Gastroesophageal sphincter (tissue), 4 donors: ENCODE measurements at regions not wholly inside any gene's neighbourhood (a gene's known extent, or its start where the extent isn't known, plus 50 kb on each side); places are given as distances from the start of the nearest gene placed in this dataset.

ENCODE experiments used
- ATAC-seq: fragments of 150-250 bp; one replicate; pipeline ENCODE4 v1.9.1; 2016; ENCODE audit warnings: mild to moderate bottlenecking, moderate library complexity
- H3K27ac ChIP-seq, 4 donors: fragments of 200-600 bp; sonication (generic) in 3 of 4; 1 replicate in 3 of 4; 2 replicates in 1 of 4; pipeline ENCODE4 v1.5.1; 2016 to 2019
- H3K27me3 ChIP-seq: fragments of 200-600 bp; sonication (generic); one replicate; pipeline ENCODE4 v1.5.1; 2019
- H3K36me3 ChIP-seq, 2 donors: fragments of 200-600 bp; sonication (generic); one replicate each; pipeline ENCODE4 v1.5.1; 2019; ENCODE audit warnings: control low read depth in 1 of 2
- H3K4me1 ChIP-seq, 3 donors: fragments of 200-600 bp; sonication (generic); 1 replicate in 2 of 3; 2 replicates in 1 of 3; pipeline ENCODE4 v1.5.1; 2016 to 2019; ENCODE audit warnings: control low read depth in 2 of 3
- H3K4me3 ChIP-seq, 2 donors: fragments of 200-600 bp; sonication (generic); one replicate each; pipeline ENCODE4 v1.5.1; 2019; ENCODE audit warnings: mild to moderate bottlenecking in 1 of 2, moderate library complexity in 1 of 2
- H3K9me3 ChIP-seq, 3 donors: fragments of 200-600 bp; sonication (generic); one replicate each; pipeline ENCODE4 v1.5.1; 2017 to 2019; ENCODE audit warnings: control low read depth in 2 of 3
- EP300 ChIP-seq: sonication (generic); formaldehyde crosslinking; IDR thresholded peaks from one replicate; pipeline ENCODE4 v1.6.1; 2017; ENCODE audit warnings: antibody characterized with exemption, mild to moderate bottlenecking
- POLR2A ChIP-seq, 2 donors: fragments of 450-650 bp; IDR thresholded peaks; one replicate each; pipeline ENCODE4 v1.6.1; 2017; ENCODE audit warnings: antibody characterized with exemption in 2 of 2, mild to moderate bottlenecking in 2 of 2, moderate library complexity in 1 of 2
- POLR2AphosphoS5 ChIP-seq: sonication (generic); formaldehyde crosslinking; IDR thresholded peaks from one replicate; pipeline ENCODE4 v1.6.1; 2017; ENCODE audit warnings: antibody characterized with exemption
- WGBS, 2 donors: methylation state at CpG; one replicate each; pipeline ENCODE4 v1.1.5; 2018; ENCODE audit warnings: low coverage in 1 of 2; 5-methylcytosine and 5-hydroxymethylcytosine counted together
- TF ChIP-seq, protein P1 (sequence below), 4 experiments: fragments of 200-600 bp in 2 of 4; fragments of 450-650 bp in 2 of 4; sonication (generic) in 1 of 4; IDR thresholded peaks; one replicate each; pipeline ENCODE4 v1.5.1; 2017 to 2019; ENCODE audit warnings: antibody characterized with exemption in 4 of 4, mild to moderate bottlenecking in 2 of 4, moderate library complexity in 2 of 4

DNA sequence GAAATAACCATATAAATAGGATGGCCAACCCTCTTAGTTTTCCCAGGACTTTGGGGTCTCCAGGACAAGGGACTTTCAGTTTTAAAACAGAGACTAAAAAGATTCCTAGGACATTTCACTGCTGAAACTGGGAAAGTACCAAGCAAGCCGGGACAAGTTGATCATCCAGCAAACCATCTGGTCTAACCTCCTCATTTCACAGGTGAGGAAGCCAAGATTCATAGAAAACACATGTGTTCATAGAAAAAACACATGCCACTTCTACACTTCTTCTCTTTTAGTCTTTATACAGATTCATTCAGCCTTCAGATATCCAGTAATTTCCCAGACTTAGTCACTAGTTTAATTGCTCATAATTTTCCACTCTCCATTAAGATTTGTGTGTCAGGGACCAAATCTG, 165.6 kb upstream of the CCDC54 start:
- no peaks in the 10 kb centered on the region for H3K9me3 ChIP-seq

DNA sequence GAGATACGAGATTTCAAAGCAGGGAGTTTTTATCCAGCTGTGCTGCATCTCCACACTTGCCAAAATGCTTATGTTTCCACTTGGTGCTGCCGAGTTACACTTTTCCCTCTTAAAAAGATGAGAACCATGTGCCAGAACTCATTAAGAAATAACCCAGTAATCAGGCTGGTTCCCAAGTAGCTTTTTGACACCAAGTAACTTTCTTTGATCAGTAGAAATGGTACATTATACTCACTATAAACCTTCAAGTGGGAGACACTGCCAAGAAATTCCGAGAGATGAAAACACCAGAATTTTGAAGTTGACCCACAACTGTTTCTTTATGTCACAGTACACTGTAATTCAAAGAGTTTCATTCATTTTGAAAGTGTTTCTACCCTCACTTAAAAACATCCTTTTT, 164.6 kb upstream of the CCDC54 start:
- WGBS, 2 donors: 8 to 13% methylated on average over 3 of the region's 3 CpGs
- H3K4me3 ChIP-seq: no peak overlapping the region
- H3K4me1 ChIP-seq: peaks cover 3 to 44% (median 7%) of the 10 kb centered on the region in 3 donors
- H3K27me3 ChIP-seq: no peaks in the 10 kb centered on the region
- H3K36me3 ChIP-seq: no peaks in the 10 kb centered on the region
- no peak for TF ChIP-seq POLR2AphosphoS5
- TF ChIP-seq, protein P1, sequence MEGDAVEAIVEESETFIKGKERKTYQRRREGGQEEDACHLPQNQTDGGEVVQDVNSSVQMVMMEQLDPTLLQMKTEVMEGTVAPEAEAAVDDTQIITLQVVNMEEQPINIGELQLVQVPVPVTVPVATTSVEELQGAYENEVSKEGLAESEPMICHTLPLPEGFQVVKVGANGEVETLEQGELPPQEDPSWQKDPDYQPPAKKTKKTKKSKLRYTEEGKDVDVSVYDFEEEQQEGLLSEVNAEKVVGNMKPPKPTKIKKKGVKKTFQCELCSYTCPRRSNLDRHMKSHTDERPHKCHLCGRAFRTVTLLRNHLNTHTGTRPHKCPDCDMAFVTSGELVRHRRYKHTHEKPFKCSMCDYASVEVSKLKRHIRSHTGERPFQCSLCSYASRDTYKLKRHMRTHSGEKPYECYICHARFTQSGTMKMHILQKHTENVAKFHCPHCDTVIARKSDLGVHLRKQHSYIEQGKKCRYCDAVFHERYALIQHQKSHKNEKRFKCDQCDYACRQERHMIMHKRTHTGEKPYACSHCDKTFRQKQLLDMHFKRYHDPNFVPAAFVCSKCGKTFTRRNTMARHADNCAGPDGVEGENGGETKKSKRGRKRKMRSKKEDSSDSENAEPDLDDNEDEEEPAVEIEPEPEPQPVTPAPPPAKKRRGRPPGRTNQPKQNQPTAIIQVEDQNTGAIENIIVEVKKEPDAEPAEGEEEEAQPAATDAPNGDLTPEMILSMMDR (IDR thresholded peaks at IDR 0.05): no peak
- TF ChIP-seq POLR2A (IDR thresholded peaks at IDR 0.05): no peak
- TF ChIP-seq EP300: no peak
- no peak for ATAC-seq
- no peak overlapping the region for H3K27ac ChIP-seq
- no peaks in the 10 kb centered on the region for H3K9me3 ChIP-seq

More for the DNA sequence above, 165.6 kb upstream of the CCDC54 start:
- no peak for TF ChIP-seq POLR2AphosphoS5
- TF ChIP-seq, protein P1 (IDR thresholded peaks at IDR 0.05): no peak
- TF ChIP-seq EP300: no peak
- no peak for TF ChIP-seq POLR2A (IDR thresholded peaks at IDR 0.05)
- H3K27ac ChIP-seq: no peak overlapping the region
- H3K36me3 ChIP-seq: no peaks in the 10 kb centered on the region
- 79 to 92% methylated on average over 1 of the region's 1 CpG for WGBS, 2 donors
- ATAC-seq: no peak
- H3K4me3 ChIP-seq: no peak overlapping the region
- peaks cover 4 to 54% (median 7%) of the 10 kb centered on the region in 3 donors for H3K4me1 ChIP-seq
- no peaks in the 10 kb centered on the region for H3K27me3 ChIP-seq

DNA sequence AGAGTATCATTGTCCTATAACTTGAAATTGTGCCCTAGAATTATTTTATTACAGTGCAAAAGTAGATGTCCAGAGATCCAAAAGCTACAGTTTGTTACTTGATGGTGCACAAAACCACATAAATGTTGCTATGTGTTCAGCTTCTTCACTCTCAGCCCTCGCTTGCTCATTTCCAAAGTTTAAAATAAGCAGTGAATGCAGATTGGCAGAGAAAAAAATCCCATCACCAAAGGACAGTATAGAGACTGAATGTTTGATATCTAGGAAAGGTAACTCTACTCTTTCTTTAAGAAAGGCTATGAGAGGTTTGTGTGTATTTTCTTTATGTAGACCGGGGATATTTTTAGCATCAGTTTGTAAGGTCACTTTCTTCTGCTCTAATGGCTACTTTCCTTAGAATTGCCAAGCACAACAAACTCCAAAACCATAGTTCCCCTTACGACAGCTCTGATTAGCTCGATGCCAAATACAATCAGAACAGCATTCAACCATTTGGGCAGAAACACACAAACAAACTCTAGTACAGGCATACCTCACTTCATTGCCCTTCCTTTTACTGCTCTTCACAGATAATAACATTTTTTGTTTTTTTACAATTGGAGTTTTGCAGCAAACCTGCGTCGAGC, 164.1 kb upstream of the CCDC54 start:
- peaks cover 0 to 39% (median 7%) of the 10 kb centered on the region in 3 donors for H3K4me1 ChIP-seq
- no peak overlapping the region for H3K4me3 ChIP-seq
- no peaks in the 10 kb centered on the region for H3K27me3 ChIP-seq
- TF ChIP-seq, protein P1 (IDR thresholded peaks at IDR 0.05): no peak
- TF ChIP-seq EP300: no peak
- TF ChIP-seq POLR2A (IDR thresholded peaks at IDR 0.05): no peak
- TF ChIP-seq POLR2AphosphoS5: no peak
- 59 to 68% methylated on average over 6 of the region's 6 CpGs for WGBS, 2 donors
- H3K9me3 ChIP-seq: no peaks in the 10 kb centered on the region
- ATAC-seq: no peak
- no peak overlapping the region for H3K27ac ChIP-seq
- no peaks in the 10 kb centered on the region for H3K36me3 ChIP-seq

DNA sequence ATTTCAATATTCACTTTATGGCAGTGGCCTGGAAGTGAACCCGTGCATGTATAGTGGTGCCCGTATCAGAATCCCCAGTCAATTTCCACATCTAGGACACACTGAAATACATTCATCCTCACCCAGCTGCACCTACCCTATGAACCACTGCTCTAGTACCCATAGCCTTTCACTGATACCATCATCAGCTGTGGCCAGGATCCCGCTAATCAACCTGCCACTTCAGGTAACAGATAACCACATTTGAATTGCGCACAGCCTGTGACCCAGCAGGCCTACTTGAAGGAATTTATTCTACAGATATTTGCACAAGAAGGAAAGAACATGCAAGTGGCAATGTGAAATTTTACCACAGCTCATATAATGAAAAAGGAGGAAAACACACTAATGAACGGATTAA, 161.0 kb upstream of the CCDC54 start:
- TF ChIP-seq EP300 (no peak), POLR2A (IDR thresholded peaks at IDR 0.05) (no peak), POLR2AphosphoS5 (no peak)
- TF ChIP-seq, protein P1 (IDR thresholded peaks at IDR 0.05): no peak
- Histone ChIP-seq H3K27ac (no peak overlapping the region), H3K36me3 (no peaks in the 10 kb centered on the region), H3K4me1 (peaks cover 0 to 18% (median 0%) of the 10 kb centered on the region in 3 donors), H3K27me3 (no peaks in the 10 kb centered on the region), H3K9me3 (no peaks in the 10 kb centered on the region), H3K4me3 (no peak overlapping the region)
- WGBS, 2 donors: 90 to 91% methylated on average over 4 to 5 of the region's 5 CpGs
- no peak for ATAC-seq

DNA sequence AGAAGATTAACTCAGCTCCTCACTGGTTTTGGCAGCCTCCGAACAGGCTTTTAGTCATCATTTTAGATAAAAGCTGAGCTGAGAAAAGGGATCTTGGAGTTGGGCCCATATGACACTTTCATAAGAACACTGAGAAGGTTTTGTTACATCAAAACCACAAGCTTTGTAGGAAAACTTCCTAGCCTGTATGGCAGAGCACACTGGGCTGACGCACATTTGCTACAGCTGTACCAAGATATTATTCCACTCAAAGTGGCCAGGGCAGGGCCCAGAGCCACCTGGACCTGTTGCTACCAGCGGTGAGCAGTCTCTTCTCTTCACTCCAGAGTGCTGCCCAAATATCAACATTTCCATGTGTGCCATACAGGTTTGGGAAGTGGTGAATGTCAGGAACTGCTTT, 160.5 kb upstream of the CCDC54 start:
- Histone ChIP-seq H3K4me1 (peaks cover 0 to 13% (median 0%) of the 10 kb centered on the region in 3 donors), H3K27ac (no peak overlapping the region), H3K9me3 (no peaks in the 10 kb centered on the region), H3K27me3 (no peaks in the 10 kb centered on the region), H3K36me3 (no peaks in the 10 kb centered on the region), H3K4me3 (no peak overlapping the region)
- no peak for TF ChIP-seq POLR2AphosphoS5
- TF ChIP-seq EP300: no peak
- no peak for TF ChIP-seq POLR2A (IDR thresholded peaks at IDR 0.05)
- TF ChIP-seq, protein P1 (IDR thresholded peaks at IDR 0.05): no peak
- ATAC-seq: no peak
- 13 to 69% methylated on average over 2 of the region's 3 CpGs for WGBS, 2 donors
